Non-pigmented ciliary epithelial cell (primary cell): ENCODE measurements at regions not wholly inside any gene's neighbourhood (a gene's known extent, or its start where the extent isn't known, plus 50 kb on each side); places are given as distances from the start of the nearest gene placed in this dataset.
"Not testable (repeated sequence)": the region's sequence is repeated elsewhere in the genome, so short reads cannot be mapped to it uniquely, and the experiment has no call there.

Experiments used
- DNase-seq: peaks from one replicate; pipeline ENCODE4 v3.0.0-alpha.2; 2010; ENCODE audit warnings: low read depth

DNA sequence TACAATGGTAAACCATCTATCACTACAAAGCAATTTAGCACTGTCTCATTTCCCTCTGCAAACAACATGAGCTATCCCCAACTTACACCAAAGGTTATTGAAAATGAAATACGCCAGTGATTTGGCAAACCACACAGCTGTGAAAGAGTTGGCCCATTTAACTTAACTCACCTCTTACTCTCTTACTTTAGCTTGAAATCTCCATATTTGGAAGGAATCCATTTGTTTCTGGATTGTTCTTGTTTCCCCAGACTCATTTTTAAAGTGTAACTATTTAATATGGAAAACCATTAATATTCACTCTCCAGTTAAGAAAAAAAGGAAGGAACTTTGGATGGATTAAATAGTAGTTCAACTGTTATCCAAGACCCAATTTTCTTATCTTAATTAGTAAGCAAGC, 93.7 kb upstream of the TRIB2 start:
- DNase-seq: no peak

DNA sequence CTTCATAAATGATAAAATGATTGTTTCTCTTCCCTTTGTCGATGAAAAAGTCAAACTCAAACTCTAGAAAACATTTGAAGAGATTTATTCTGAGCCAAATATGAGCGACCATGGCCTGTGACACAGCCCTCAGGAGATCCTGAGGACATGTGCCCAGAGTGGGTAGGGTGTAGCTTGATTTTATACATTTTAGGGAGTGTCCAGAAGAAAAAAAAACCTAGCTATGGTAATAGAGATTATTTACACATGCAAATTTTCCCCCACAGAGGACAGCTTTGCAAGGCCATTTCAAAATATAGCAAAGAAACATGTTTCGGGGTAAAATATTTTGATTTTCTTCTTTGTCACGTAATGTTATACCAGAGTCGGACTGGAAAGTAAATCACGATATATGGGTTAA, 92.4 kb upstream of the TRIB2 start:
- no peak for DNase-seq

DNA sequence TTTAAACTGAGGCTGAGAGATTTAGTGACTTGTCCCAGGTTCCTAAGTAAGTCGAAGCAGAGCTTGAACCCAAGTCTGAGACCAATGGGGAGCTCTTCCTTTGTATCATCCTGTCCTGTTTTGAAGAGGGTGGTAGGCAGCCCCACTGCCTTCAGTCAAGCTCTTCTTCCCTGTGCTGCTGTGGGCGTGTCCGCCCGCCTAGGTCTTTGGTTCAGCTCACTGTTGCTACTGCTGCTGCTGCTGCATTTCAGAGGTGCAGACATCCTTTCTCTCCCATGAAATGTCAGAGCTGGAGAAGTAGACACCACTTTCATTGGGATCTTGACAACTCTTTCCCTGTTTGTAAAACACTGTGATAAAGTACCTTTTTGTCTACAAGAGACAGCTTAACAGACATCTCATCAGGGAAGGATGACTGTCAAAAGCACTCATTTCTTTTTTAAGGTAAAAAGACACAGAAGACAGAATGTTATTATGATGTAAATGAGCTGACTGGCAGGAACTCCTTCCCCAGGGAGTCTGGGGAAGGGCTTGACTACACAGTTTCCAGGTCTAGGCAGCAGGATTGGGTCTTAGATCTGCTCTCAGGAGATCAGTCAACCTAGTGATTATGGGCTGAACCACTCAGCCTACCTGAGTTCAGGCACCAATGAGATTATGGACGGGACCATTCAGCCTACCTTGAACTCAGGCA, 91.7 kb upstream of the TRIB2 start:
- no peak for DNase-seq

DNA sequence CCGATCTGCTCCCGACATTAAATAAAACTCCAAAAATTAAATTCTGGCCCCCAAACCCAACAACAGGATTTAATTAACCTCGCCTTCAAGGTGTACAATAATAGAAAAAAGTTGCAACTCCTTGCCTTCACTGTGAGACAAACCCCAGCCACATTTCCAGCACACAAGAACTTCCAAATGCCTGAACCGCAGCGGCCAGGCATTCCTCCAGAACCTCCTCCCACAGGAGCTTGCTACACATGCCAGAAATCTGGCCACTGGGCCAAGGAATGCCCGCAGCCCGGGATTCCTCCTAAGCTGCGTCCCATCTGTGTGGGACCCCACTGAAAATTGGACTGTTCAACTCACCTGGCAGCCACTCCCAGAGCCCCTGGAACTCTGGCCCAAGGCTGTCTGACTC, 88.2 kb upstream of the TRIB2 start:
- not testable (repeated sequence) for DNase-seq

DNA sequence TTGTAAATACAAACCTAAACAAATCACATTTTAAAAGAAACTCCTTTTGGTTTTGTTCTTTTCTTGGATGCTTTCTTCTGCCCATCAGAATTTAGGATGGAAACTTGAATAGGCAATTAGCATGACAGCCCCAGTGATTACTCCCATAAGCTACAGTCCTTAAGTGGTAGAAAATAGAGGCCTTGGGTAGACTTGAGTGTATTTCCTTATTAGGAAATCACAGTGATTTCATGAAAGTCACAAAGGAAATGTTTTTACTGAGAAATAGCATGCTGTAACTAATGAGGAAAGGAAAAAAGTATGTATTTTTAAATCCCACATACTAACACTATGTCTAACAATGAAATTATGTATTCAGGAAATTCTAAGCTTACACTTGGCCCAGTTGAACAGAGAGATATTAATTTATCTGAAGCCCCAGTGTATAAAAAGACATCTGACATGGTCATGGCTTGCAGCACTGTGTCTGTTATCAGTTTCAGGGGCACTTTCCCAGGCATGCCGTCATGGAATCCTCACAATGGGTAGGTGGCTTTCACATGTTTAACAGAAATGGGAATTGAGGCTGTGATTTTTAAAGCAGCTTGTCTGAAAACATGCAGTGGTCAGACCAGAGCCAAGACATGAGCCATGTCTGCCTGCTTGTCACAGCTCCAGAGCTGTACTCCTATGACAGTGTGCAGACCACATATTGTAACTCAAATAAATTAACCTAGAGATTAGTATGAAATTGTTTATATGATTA, 79.7 kb upstream of the TRIB2 start:
- DNase-seq: no peak

DNA sequence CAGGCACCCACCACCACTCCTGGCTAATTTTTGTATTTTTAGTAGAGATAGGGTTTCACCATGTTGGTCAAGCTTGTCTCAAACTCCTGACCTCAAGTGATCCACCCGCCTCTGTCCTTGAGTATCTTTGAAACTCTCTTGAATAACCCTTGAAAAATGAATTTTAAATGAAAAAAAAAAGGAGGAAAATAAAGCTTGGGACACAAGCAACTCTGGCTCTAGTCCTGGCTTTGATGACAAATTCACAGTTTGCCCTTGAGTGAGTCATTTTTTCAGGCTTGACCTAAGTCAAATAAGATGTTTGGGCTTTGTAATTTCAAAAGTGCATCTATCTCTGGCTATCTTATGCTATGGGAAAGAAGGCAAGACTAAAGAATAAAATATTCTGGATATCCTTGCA, 79.0 kb upstream of the TRIB2 start:
- no peak for DNase-seq

DNA sequence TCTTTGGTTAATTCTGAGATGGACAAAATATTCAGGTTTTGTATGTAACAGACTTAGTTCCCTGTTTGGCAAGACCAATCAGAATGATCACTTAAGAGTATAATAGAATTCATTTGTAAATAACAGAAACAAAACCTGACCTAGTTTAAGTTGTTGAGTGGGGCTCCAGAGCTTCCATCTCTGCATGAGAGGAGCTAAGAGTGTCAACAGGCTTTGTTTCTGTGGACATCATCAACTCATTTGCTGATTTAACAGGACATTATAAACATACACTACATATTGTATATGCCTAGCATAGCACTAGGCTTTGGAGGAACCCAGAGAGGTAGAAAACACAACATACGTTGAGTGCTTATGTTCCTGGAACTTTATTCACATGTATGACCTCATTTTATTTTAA, 75.3 kb upstream of the TRIB2 start:
- no peak for DNase-seq

DNA sequence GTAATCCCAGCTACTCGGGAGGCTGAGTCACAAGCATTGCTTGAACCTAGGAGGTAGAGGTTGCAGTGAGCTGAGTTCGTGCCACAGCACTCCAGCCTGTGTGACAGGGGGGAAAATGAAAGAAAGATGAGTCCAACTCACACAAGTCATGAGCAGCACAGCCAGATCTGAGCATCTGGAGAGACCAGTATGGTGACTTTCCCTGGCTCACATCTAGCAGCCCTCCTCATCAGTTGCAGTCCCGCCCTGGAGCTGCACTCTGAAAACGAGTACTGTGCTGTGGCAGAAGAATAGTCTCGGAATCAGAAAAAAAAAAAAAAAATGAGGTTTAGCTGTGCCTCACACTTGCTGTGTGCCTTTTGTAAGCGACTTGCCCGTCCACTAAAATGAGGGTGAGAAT, 74.4 kb upstream of the TRIB2 start:
- DNase-seq: no peak

DNA sequence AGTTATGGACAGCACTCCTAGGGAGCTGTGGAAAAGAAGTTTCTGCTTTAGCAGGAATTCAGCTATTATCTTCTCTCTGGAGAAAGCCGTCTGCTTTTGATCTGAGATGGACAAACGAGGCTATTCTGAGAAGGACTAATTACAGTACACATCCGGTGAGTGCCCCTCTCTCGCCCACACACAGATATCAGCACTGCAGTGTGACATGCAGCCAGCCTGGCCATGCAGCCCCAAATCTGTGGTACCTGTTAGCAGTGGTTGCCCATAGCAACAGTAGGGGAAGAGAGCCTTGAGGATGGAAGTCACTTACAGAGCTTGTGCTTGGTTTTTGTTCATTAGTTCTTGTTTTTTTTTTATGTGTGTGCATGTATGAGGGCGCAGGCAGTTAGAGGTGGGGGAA, 73.9 kb upstream of the TRIB2 start:
- no peak for DNase-seq

DNA sequence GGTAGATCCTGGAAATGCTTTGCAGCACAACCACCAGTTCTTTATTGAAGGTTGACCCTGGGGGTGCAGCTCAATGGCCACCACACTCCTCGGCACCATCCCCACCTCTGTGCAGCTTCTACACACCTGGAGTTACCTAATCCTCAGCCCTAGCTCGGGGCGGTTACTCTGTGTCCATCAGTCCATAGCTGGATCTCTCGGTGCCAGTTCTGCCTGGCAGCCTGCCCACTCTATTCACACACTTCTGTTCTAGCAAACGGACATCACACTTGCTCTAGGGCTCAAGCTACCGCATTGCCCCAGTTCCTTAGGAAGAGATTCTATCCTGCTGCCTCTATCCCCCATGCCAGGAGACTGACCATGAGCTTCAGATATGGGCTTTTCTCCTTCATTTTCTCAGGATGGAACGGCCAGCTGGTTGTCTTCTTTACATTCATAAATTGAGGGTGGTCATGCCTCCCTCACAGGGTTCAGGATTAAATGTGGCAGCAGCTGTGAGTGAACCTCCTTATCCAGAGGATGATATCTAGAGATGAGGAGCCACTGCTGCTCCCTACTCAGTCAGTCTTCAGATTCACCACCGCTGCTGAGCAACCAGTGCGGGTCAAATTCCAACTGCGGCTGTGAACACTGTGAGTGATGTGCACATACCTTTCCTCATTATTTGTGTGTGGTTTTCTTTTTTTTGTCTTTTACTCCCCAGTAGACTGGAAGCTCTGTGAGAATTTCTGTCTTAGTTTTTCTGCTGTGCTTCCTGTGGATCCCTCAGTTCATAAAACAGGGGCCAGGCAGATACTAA, 66.9 kb upstream of the TRIB2 start:
- DNase-seq: no peak

DNA sequence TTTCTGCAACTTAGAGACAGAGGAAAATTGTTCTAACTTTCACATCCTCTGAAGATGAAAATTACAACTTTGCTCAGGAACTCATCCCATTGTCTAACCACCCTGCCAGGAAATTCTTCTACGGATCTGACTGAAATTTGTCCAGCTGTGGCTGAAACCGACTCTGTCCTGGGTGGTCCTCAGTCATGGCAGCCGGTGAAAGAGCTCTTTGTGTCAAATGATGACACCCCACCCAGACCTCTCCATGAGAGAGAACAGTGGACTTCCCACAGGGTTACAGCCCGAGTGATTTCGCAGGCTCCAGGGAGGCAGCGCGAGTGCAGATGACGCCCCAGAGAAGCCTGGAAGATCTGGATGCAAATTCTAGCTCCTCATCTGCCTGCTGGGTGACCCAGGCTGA, 65.1 kb upstream of the TRIB2 start:
- DNase-seq: no peak

DNA sequence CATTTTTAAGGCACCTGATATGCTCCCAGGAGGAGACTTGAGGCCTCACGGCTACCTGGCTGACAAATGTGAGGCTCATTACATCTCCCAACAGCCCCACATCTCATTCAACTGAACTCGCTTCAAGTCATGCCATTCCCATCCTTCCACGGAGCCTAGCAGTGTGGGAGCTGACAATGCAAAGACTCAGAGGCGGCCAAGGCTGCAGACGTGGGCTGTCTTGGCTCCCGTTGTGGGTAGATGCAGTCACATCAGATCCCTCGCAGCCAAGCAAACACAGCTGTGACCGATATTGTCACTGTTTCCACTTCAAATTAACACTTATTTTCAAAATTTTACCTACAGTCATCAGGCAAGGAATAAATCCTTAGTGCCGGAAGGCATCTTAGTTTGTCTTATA, 64.0 kb upstream of the TRIB2 start:
- DNase-seq: no peak

DNA sequence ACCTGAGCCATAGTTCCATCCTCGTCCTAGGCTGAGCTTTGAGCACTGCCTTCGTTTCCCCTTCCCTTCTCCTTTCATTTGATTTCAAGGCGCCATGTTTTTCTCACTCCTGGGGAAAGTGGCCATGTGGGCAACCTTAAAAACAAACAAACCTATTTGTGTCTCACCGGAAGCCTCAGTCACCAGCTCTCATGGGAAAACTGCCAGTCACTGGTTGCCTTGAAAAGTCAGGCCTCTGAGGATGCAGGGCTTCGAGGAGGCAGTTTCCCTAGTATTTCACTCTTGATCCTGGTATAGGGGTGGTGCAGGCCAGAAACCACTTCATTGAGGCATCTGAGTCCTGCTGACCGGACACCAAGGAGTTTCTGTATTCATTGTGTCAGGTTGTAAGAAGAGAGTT, 59.2 kb upstream of the TRIB2 start:
- DNase-seq: no peak

DNA sequence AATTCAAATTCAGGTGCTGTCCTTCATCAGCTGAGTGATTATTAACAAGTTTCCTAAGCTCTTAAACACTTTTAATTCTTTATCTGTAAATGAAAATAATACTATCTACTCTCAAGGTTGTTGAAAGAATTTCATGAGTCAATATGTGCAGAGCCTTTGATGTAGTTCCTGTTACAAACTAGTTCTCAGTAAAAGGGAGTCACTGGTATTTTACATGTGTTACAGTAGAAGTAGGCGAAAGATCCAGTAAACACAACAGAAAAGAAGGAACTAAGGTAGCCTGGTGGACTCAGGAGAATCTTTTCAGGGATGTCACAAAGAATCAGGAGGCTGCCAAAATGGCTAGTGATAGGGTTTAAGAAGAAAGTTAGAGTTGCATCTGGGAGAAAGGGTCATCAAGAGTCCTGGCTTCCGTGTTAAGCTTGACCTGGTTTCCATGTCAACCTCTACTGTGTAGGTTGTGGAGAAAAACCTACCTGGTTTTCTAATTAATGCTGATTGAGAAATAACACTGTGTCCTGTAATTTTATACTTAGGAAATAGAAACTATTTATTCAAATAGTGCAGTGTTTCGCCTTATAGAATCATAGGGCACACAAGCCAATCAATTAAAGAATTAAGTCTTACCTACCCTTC, 58.3 kb upstream of the TRIB2 start:
- no peak for DNase-seq

DNA sequence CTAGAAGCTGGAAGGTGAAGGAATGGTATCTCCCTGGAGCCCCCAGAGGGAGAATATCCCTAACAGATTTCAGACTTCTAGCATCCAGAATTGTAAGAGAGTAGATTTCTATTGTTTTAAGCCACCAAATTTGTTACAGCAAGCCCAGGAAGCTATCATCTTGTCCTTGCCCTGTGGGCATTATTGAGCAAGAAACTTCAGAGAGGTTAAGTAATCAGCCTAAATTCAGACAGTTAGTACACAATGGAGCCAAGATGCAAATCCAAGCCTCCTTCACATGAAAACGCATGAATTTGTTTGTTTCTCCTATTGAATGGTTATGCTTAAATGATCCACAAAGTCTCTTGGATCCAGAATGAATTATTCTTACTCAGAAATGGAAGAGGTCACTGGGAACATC, 55.2 kb upstream of the TRIB2 start:
- no peak for DNase-seq

DNA sequence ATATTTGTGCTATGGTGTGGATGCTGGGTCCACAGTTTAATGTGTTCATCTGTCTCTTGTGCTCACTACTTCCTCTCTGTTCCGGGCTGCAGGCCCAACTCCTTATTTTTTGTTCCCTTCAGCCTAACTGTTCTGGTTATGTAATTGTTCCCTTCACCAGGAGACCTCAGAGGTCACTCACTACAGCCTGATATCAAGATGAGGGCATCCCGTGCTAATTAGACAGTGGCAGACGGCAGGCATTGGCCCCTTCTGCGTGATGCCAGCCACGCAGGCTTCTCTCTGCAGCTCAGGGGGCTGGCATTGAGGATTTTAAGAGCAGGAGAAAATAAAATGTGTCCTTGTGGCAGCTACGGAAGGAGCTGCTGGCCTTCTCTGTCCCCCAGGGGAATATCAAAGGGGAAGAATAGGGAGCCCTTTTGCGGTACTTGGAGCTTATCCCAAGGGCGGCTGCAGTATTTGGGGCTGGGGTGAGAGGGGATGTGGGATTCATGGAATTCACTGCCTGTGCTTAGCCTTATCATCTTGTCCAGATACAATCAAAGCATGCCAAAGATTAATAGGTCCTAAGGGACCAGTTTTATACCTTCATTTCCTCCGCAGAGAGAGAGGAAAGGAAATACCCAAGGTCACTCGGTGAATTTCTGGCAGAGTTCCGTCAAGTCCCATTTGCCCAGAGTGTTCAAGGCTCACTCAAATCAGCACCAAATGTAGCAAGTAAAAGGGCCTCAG, 53.3 kb upstream of the TRIB2 start:
- DNase-seq: no peak

DNA sequence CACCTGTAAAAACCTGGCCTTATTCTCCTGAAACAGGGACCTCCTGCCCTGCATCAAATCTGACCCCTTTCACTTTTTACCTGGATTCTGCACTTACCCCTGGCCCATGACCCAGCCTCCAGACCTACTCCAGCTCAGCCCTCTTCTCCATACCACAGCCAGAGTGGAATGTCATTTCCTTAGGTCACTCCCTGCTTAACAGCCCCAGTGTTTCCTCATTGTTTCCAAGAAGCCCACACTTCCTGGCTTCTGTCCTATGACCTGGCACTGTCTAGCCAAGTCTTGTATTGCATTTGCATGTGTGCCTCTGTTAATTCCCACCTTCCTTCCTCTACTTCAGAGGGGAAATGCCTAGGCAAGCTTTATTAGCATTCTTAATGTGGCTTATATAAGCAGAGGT, 51.4 kb upstream of the TRIB2 start:
- no peak for DNase-seq

DNA sequence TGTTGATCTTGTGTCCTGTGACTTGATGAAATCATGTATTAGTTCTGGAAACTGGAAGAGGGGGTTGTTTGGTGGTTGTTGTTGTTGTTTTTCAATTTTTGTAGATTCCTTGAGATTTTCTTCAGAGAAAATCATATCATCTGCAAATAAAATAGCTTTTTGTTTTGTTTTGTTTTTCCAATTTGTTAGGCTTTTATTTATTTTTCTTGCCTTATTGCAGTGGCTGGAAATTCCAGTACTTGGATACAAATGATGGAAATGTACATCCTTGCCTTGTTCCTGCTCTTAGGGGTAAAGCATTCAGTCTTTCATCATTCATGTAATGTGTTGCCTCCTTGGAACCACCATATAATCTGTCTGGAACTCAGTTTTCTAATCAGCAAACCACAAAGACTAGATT, 50.3 kb upstream of the TRIB2 start:
- no peak for DNase-seq
